Hepatocyte (in vitro differentiated cells): ENCODE measurements at regions not wholly inside any gene's neighbourhood (a gene's known extent, or its start where the extent isn't known, plus 50 kb on each side); places are given as distances from the start of the nearest gene placed in this dataset. TPM values are rescaled to one million over a fixed set of nuclear protein-coding genes. Genes with fewer than 3 reads are reported as not detected.

Source experiments
- DNase-seq: peaks from one replicate; pipeline ENCODE4 v3.0.0-alpha.2; 2016; ENCODE audit warnings: low spot score
- H2AFZ ChIP-seq: fragments of 200-600 bp; sonication (generic); 2 replicates; pipeline ENCODE4 v1.6.0; 2016; ENCODE audit warnings: antibody characterized with exemption, mild to moderate bottlenecking
- H3K27ac ChIP-seq: fragments of 200-600 bp; sonication (generic); 2 replicates; pipeline ENCODE4 v1.5.1; 2016; ENCODE audit warnings: mild to moderate bottlenecking
- H3K27me3 ChIP-seq: fragments of 200-600 bp; sonication (generic); 2 replicates; pipeline ENCODE4 v1.6.1; 2016
- H3K36me3 ChIP-seq: fragments of 200-600 bp; sonication (generic); replicated peaks from 2 replicates; pipeline ENCODE4 v1.5.1; 2016; ENCODE audit warnings: low read depth; ENCODE audit not compliant: insufficient read depth
- H3K4me1 ChIP-seq: fragments of 200-600 bp; sonication (generic); 2 replicates; pipeline ENCODE4 v1.5.1; 2016; ENCODE audit warnings: mild to moderate bottlenecking, moderate library complexity; ENCODE audit not compliant: insufficient read depth
- H3K4me2 ChIP-seq: fragments of 200-600 bp; sonication (generic); 2 replicates; pipeline ENCODE4 v1.6.0; 2016
- H3K4me3 ChIP-seq: fragments of 200-600 bp; sonication (generic); 2 replicates; pipeline ENCODE4 v1.5.1; 2016; ENCODE audit warnings: mild to moderate bottlenecking
- H3K79me2 ChIP-seq: fragments of 200-600 bp; sonication (generic); 2 replicates; pipeline ENCODE4 v1.6.0; 2017; ENCODE audit warnings: mild to moderate bottlenecking
- H3K9me2 ChIP-seq: fragments of 200-600 bp; sonication (generic); replicated peaks from 2 replicates; pipeline ENCODE4 v1.6.0; 2017; ENCODE audit warnings: mild to moderate bottlenecking; ENCODE audit not compliant: insufficient read depth
- H3K9me3 ChIP-seq: fragments of 200-600 bp; sonication (generic); 2 replicates; pipeline ENCODE4 v1.5.1; 2016; ENCODE audit warnings: low read depth, mild to moderate bottlenecking
- H4K20me1 ChIP-seq: fragments of 200-600 bp; sonication (generic); 2 replicates; pipeline ENCODE4 v1.6.0; 2016; ENCODE audit warnings: mild to moderate bottlenecking; ENCODE audit not compliant: insufficient read depth, poor library complexity, severe bottlenecking
- CTCF ChIP-seq: fragments of 200-600 bp; sonication (generic); IDR thresholded peaks from 2 replicates; pipeline ENCODE4 v1.5.1; 2016; ENCODE audit warnings: antibody characterized with exemption, mild to moderate bottlenecking; ENCODE audit not compliant: poor library complexity
- EZH2 ChIP-seq: fragments of 200-600 bp; sonication (generic); IDR thresholded peaks from 2 replicates; pipeline ENCODE4 v1.6.1; 2016; ENCODE audit warnings: antibody characterized with exemption, mild to moderate bottlenecking, borderline replicate concordance
- EZH2phosphoT487 ChIP-seq: fragments of 200-600 bp; sonication (generic); IDR thresholded peaks from one replicate; pipeline ENCODE4 v1.6.1; 2018; ENCODE audit warnings: antibody characterized with exemption, mild to moderate bottlenecking, low read depth, moderate library complexity; ENCODE audit not compliant: unreplicated experiment, severe bottlenecking
- WGBS: methylation state at CpG from one replicate; pipeline ENCODE4 v1.1.6; 2016; ENCODE audit warnings: low lambda C conversion rate; ENCODE audit errors: missing lambda C conversion rate; 5-methylcytosine and 5-hydroxymethylcytosine counted together
- small RNA-seq: library from RNA; depleted of rRNA; stranded (forward); fragments of <200 nt; gene quantifications from one replicate; pipeline ENCODE3, GENCODE V24; 2014

- H2AFZ ChIP-seq, result no peak overlapping the region
- H3K36me3 ChIP-seq, result no peaks in the 10 kb centered on the region
- 45% methylated on average over 6 of the region's 6 CpGs for WGBS
- no peak for DNase-seq
- TF ChIP-seq EZH2 (no peak), EZH2phosphoT487 (no peak), CTCF (no peak)
- peaks cover 4% of the 10 kb centered on the region for H3K9me3 ChIP-seq
- no peaks in the 10 kb centered on the region for H3K4me1 ChIP-seq
- H4K20me1 ChIP-seq, result no peaks in the 10 kb centered on the region
- no peak overlapping the region for H3K4me2 ChIP-seq
- H3K79me2 ChIP-seq, result no peaks in the 10 kb centered on the region
- H3K9me2 ChIP-seq, result no peaks in the 10 kb centered on the region
- no peaks in the 10 kb centered on the region for H3K27me3 ChIP-seq
- no peak overlapping the region for H3K27ac ChIP-seq
- H3K4me3 ChIP-seq, result no peak overlapping the region
Observed at GRCh38 chr15:25268166-25268565, 170.7 kb downstream of the UBE3A start.

Small RNAs in the stretch of these regions (small RNA-seq; reads per million reads assigned to genes)
- not detected for gene RF00105
- gene SNORD115-1, result 11.3 reads per million, percentile 95 among the genes with 10 or more reads in this experiment
- 334 reads per million, percentile 99 among the genes with 10 or more reads in this experiment for gene SNORD115-10
- gene SNORD115-11, result 1.4 reads per million, percentile 81 among the genes with 10 or more reads in this experiment
- 0.19 reads per million for gene SNORD115-12
- gene SNORD115-14, result 70.8 reads per million, percentile 97 among the genes with 10 or more reads in this experiment
- gene SNORD115-15, result 283 reads per million, percentile 98 among the genes with 10 or more reads in this experiment
- gene SNORD115-16, result 131 reads per million, percentile 98 among the genes with 10 or more reads in this experiment
- 1.6 reads per million, percentile 83 among the genes with 10 or more reads in this experiment for gene SNORD115-17
- not detected for gene SNORD115-18
- gene SNORD115-19, result not detected
- gene SNORD115-2, result 66.9 reads per million, percentile 97 among the genes with 10 or more reads in this experiment
- gene SNORD115-20, result 45.9 reads per million, percentile 97 among the genes with 10 or more reads in this experiment
- gene SNORD115-21, result 44.3 reads per million, percentile 97 among the genes with 10 or more reads in this experiment
- gene SNORD115-22, result 0.31 reads per million, percentile 8 among the genes with 10 or more reads in this experiment
- gene SNORD115-23, result 219 reads per million, percentile 98 among the genes with 10 or more reads in this experiment
- not detected for gene SNORD115-24
- 0.16 reads per million for gene SNORD115-25
- gene SNORD115-27, result not detected
- gene SNORD115-28, result not detected
- not detected for gene SNORD115-29
- 9.2 reads per million, percentile 94 among the genes with 10 or more reads in this experiment for gene SNORD115-3
- 77.0 reads per million, percentile 97 among the genes with 10 or more reads in this experiment for gene SNORD115-30
- 3.2 reads per million, percentile 91 among the genes with 10 or more reads in this experiment for gene SNORD115-31
- gene SNORD115-32, result 218 reads per million, percentile 98 among the genes with 10 or more reads in this experiment
- gene SNORD115-33, result 93.8 reads per million, percentile 97 among the genes with 10 or more reads in this experiment
- 106 reads per million, percentile 97 among the genes with 10 or more reads in this experiment for gene SNORD115-34
- gene SNORD115-35, result 9.4 reads per million, percentile 95 among the genes with 10 or more reads in this experiment
- not detected for gene SNORD115-36
- 1.5 reads per million, percentile 81 among the genes with 10 or more reads in this experiment for gene SNORD115-37
- gene SNORD115-38, result 141 reads per million, percentile 98 among the genes with 10 or more reads in this experiment
- gene SNORD115-39, result 20.5 reads per million, percentile 96 among the genes with 10 or more reads in this experiment
- gene SNORD115-4, result 15.8 reads per million, percentile 96 among the genes with 10 or more reads in this experiment
- gene SNORD115-40, result 271 reads per million, percentile 98 among the genes with 10 or more reads in this experiment
- gene SNORD115-41, result 282 reads per million, percentile 98 among the genes with 10 or more reads in this experiment
- gene SNORD115-42, result 175 reads per million, percentile 98 among the genes with 10 or more reads in this experiment
- 0.09 reads per million for gene SNORD115-43
- 149 reads per million, percentile 98 among the genes with 10 or more reads in this experiment for gene SNORD115-44
- gene SNORD115-45, result not detected
- not detected for gene SNORD115-46
- gene SNORD115-47, result not detected
- 194 reads per million, percentile 98 among the genes with 10 or more reads in this experiment for gene SNORD115-5
- gene SNORD115-6, result 6.3 reads per million, percentile 94 among the genes with 10 or more reads in this experiment
- not detected for gene SNORD115-7
- 163 reads per million, percentile 98 among the genes with 10 or more reads in this experiment for gene SNORD115-8
- gene SNORD115-9, result 0.87 reads per million, percentile 66 among the genes with 10 or more reads in this experiment
- 2,460 reads per million, percentile 99 among the genes with 10 or more reads in this experiment for gene SNORD116-1
- not detected for gene SNORD116-10
- 13.2 reads per million, percentile 95 among the genes with 10 or more reads in this experiment for gene SNORD116-11
- 37.9 reads per million, percentile 96 among the genes with 10 or more reads in this experiment for gene SNORD116-12
- gene SNORD116-13, result 302 reads per million, percentile 98 among the genes with 10 or more reads in this experiment
- gene SNORD116-14, result 3,533 reads per million, percentile 100 among the genes with 10 or more reads in this experiment
- 2,052 reads per million, percentile 99 among the genes with 10 or more reads in this experiment for gene SNORD116-15
- gene SNORD116-16, result 10,319 reads per million, percentile 100 among the genes with 10 or more reads in this experiment
- gene SNORD116-17, result 44.4 reads per million, percentile 97 among the genes with 10 or more reads in this experiment
- 10,821 reads per million, percentile 100 among the genes with 10 or more reads in this experiment for gene SNORD116-18
- gene SNORD116-19, result 14.0 reads per million, percentile 95 among the genes with 10 or more reads in this experiment
- gene SNORD116-2, result 1,073 reads per million, percentile 99 among the genes with 10 or more reads in this experiment
- gene SNORD116-22, result not detected
- 503 reads per million, percentile 99 among the genes with 10 or more reads in this experiment for gene SNORD116-23
- gene SNORD116-24, result 10,139 reads per million, percentile 100 among the genes with 10 or more reads in this experiment
- 1,490 reads per million, percentile 99 among the genes with 10 or more reads in this experiment for gene SNORD116-25
- gene SNORD116-29, result 7,951 reads per million, percentile 100 among the genes with 10 or more reads in this experiment
- gene SNORD116-3, result not detected
- gene SNORD116-30, result 0.09 reads per million
- not detected for gene SNORD116-5
- gene SNORD116-6, result 496 reads per million, percentile 99 among the genes with 10 or more reads in this experiment
- not detected for gene SNORD116-7
- 1,819 reads per million, percentile 99 among the genes with 10 or more reads in this experiment for gene SNORD116-8
- 0.22 reads per million for gene SNORD116-9
